DND-41 (cell line): ENCODE measurements at regions not wholly inside any gene's neighbourhood (a gene's known extent, or its start where the extent isn't known, plus 50 kb on each side); places are given as distances from the start of the nearest gene placed in this dataset.
"Not testable (repeated sequence)": the region's sequence is repeated elsewhere in the genome, so short reads cannot be mapped to it uniquely, and the experiment has no call there.

Experiments used
- ATAC-seq: fragments of 200-7000 bp; cut with Tn5 transposase; 3 replicates; pipeline ENCODE4 v1.9.1; 2021; ENCODE audit warnings: low read depth; ENCODE audit not compliant: insufficient read depth
- DNase-seq: peaks from one replicate; pipeline ENCODE4 v3.0.0-alpha.2; 2020
- H2AFZ ChIP-seq: 2 replicates; pipeline ENCODE4 v1.6.0; 2012; ENCODE audit warnings: low read depth, low read length
- H3K27ac ChIP-seq: 2 replicates; pipeline ENCODE4 v1.5.1; 2012; ENCODE audit warnings: low read length, inconsistent platforms
- H3K27me3 ChIP-seq: fragments of 200-600 bp; sonication (generic); 2 replicates; pipeline ENCODE4 v1.6.0; 2012; ENCODE audit warnings: low read length, mild to moderate bottlenecking, inconsistent platforms; ENCODE audit not compliant: insufficient read depth, poor library complexity
- H3K36me3 ChIP-seq: 2 replicates; pipeline ENCODE4 v1.5.1; 2012; ENCODE audit warnings: low read length, inconsistent platforms; ENCODE audit not compliant: insufficient read depth
- H3K4me1 ChIP-seq: 2 replicates; pipeline ENCODE4 v1.5.1; 2012; ENCODE audit warnings: mild to moderate bottlenecking, low read length; ENCODE audit not compliant: insufficient read depth
- H3K4me2 ChIP-seq: 2 replicates; pipeline ENCODE4 v1.6.0; 2012; ENCODE audit warnings: mild to moderate bottlenecking, moderate library complexity, low read length, inconsistent platforms; ENCODE audit not compliant: insufficient read depth
- H3K4me3 ChIP-seq, 2 experiments: fragments of 200-600 bp in 1 of 2; shearing (Covaris generic) in 1 of 2; 2 replicates each; pipeline ENCODE4 v1.5.1; 2012 to 2016; ENCODE audit warnings: inconsistent platforms in 2 of 2, low read length in 2 of 2, mild to moderate bottlenecking in 2 of 2, low read depth in 1 of 2, moderate library complexity in 1 of 2
- H3K79me2 ChIP-seq: 2 replicates; pipeline ENCODE4 v1.6.0; 2012; ENCODE audit warnings: low read length, inconsistent platforms; ENCODE audit not compliant: insufficient read depth
- H3K9ac ChIP-seq: 2 replicates; pipeline ENCODE4 v1.6.0; 2012; ENCODE audit warnings: low read depth, mild to moderate bottlenecking, inconsistent platforms, low read length, moderate library complexity
- H3K9me3 ChIP-seq: 2 replicates; pipeline ENCODE4 v1.5.1; 2012; ENCODE audit warnings: low read length, moderate library complexity, mild to moderate bottlenecking, inconsistent platforms; ENCODE audit not compliant: insufficient read depth, severe bottlenecking
- H4K20me1 ChIP-seq: 2 replicates; pipeline ENCODE4 v1.6.0; 2012; ENCODE audit warnings: low read length; ENCODE audit not compliant: insufficient read depth
- CTCF ChIP-seq: IDR thresholded peaks from 2 replicates; pipeline ENCODE4 v1.5.1; 2012; ENCODE audit warnings: borderline replicate concordance, low read length, moderate library complexity, mild to moderate bottlenecking; ENCODE audit not compliant: poor library complexity, severe bottlenecking; ENCODE audit errors: extremely low read depth
- EZH2 ChIP-seq: IDR thresholded peaks from 3 replicates; pipeline ENCODE4 v1.6.1; 2012; ENCODE audit warnings: borderline replicate concordance, low read depth, mild to moderate bottlenecking, moderate library complexity, low read length, inconsistent platforms; ENCODE audit not compliant: severe bottlenecking

GRCh38 chr2:114368705-114369104, 73.7 kb upstream of the DPP10 start:
- no peaks in the 10 kb centered on the region for H3K79me2 ChIP-seq
- no peaks in the 10 kb centered on the region for H3K36me3 ChIP-seq
- no peaks in the 10 kb centered on the region for H3K4me1 ChIP-seq
- TF ChIP-seq EZH2 (no peak), CTCF (no peak)
- no peak overlapping the region for H3K4me2 ChIP-seq
- no peak overlapping the region for H3K9ac ChIP-seq
- H4K20me1 ChIP-seq = no peaks in the 10 kb centered on the region
- DNase-seq = no peak
- no peak for ATAC-seq
- no peak overlapping the region for H3K4me3 ChIP-seq
- H3K9me3 ChIP-seq = peaks cover 10% of the 10 kb centered on the region
- H3K27me3 ChIP-seq = no peaks in the 10 kb centered on the region
- H2AFZ ChIP-seq = no peak overlapping the region
- no peak overlapping the region for H3K27ac ChIP-seq

GRCh38 chr2:114371721-114372120, 70.7 kb upstream of the DPP10 start:
- H3K9me3 ChIP-seq, H3K4me3 ChIP-seq, H3K4me1 ChIP-seq, H3K4me2 ChIP-seq, H3K36me3 ChIP-seq, ATAC-seq, H3K27me3 ChIP-seq, H3K27ac ChIP-seq, DNase-seq, H4K20me1 ChIP-seq, H3K79me2 ChIP-seq, H2AFZ ChIP-seq, H3K9ac ChIP-seq: not testable (repeated sequence)

GRCh38 chr2:114373591-114373990, 68.8 kb upstream of the DPP10 start:
- H4K20me1 ChIP-seq = no peaks in the 10 kb centered on the region
- no peak overlapping the region for H3K9ac ChIP-seq
- ATAC-seq = no peak
- no peaks in the 10 kb centered on the region for H3K79me2 ChIP-seq
- no peak for TF ChIP-seq EZH2
- TF ChIP-seq CTCF = no peak
- no peaks in the 10 kb centered on the region for H3K36me3 ChIP-seq
- no peak overlapping the region for H3K27ac ChIP-seq
- H3K4me3 ChIP-seq = no peak overlapping the region
- no peaks in the 10 kb centered on the region for H3K27me3 ChIP-seq
- peaks cover 8% of the 10 kb centered on the region for H3K9me3 ChIP-seq
- no peak overlapping the region for H3K4me2 ChIP-seq
- DNase-seq = no peak
- no peak overlapping the region for H2AFZ ChIP-seq
- no peaks in the 10 kb centered on the region for H3K4me1 ChIP-seq

GRCh38 chr2:114384441-114384840, 58.0 kb upstream of the DPP10 start:
- no peak for TF ChIP-seq EZH2
- TF ChIP-seq CTCF = no peak
- H3K4me2 ChIP-seq = no peak overlapping the region

More at GRCh38 chr2:114384441-114384840, 58.0 kb upstream of the DPP10 start:
- Histone ChIP-seq H3K4me3 (no peak overlapping the region), H3K27ac (no peak overlapping the region), H3K36me3 (no peaks in the 10 kb centered on the region), H3K4me1 (no peaks in the 10 kb centered on the region), H3K9me3 (no peaks in the 10 kb centered on the region), H3K27me3 (no peaks in the 10 kb centered on the region), H3K79me2 (no peaks in the 10 kb centered on the region), H4K20me1 (no peaks in the 10 kb centered on the region), H3K9ac (no peak overlapping the region), H2AFZ (no peak overlapping the region)
- DNase-seq (no peak), ATAC-seq (no peak)
